Neural progenitor cell (in vitro differentiated cells): ENCODE measurements at regions not wholly inside any gene's neighbourhood (a gene's known extent, or its start where the extent isn't known, plus 50 kb on each side); places are given as distances from the start of the nearest gene placed in this dataset.

Experiments used
- CTCF ChIP-seq: fragments of 200-600 bp; sonication (generic); IDR thresholded peaks from 2 replicates; pipeline ENCODE4 v1.5.1; 2017; ENCODE audit warnings: antibody characterized with exemption, mild to moderate bottlenecking
- EZH2phosphoT487 ChIP-seq: fragments of 200-600 bp; sonication (generic); IDR thresholded peaks from 2 replicates; pipeline ENCODE4 v1.6.1; 2017; ENCODE audit warnings: antibody characterized with exemption

GRCh38 chr16:64012166-64012565, 1109.7 kb downstream of the CDH11 start:
- no peak for TF ChIP-seq CTCF
- no peak for TF ChIP-seq EZH2phosphoT487
